ENCODE measurements at regions not wholly inside any gene's neighbourhood (a gene's known extent, or its start where the extent isn't known, plus 50 kb on each side); places are given as distances from the start of the nearest gene placed in this dataset.

DNA sequence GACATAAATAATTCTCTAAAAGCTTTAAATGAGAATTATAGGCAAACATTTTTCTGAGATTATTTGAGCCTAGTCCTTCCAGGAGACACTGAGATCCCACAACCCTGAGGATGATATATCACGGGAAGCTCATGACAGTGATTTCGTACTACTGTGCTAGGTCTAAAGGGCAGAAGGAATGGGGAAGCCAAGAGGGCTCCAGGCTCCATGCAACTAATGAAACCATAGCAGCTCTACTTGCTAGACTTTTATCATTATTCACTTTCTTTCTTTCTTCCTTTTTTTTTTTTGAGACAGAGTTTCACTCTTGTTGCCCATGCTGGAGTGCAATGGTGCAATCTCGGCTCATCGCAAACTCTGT, 57.3 kb upstream of the SGK1 start:
- peaks cover 4% of the 10 kb centered on the region for H3K9me3 Mint-ChIP-seq
- no peak for DNase-seq (ENCODE audit: low spot score)
- H3K4me3 Mint-ChIP-seq: no peak overlapping the region
- peaks cover 41% of the 10 kb centered on the region for H3K4me1 Mint-ChIP-seq (ENCODE audit: low read depth)
- H3K36me3 Mint-ChIP-seq (ENCODE audit: low read depth): no peaks in the 10 kb centered on the region
- no peaks in the 10 kb centered on the region for H3K27me3 Mint-ChIP-seq (ENCODE audit: low read depth)
- H3K27ac Mint-ChIP-seq: no peak overlapping the region

DNA sequence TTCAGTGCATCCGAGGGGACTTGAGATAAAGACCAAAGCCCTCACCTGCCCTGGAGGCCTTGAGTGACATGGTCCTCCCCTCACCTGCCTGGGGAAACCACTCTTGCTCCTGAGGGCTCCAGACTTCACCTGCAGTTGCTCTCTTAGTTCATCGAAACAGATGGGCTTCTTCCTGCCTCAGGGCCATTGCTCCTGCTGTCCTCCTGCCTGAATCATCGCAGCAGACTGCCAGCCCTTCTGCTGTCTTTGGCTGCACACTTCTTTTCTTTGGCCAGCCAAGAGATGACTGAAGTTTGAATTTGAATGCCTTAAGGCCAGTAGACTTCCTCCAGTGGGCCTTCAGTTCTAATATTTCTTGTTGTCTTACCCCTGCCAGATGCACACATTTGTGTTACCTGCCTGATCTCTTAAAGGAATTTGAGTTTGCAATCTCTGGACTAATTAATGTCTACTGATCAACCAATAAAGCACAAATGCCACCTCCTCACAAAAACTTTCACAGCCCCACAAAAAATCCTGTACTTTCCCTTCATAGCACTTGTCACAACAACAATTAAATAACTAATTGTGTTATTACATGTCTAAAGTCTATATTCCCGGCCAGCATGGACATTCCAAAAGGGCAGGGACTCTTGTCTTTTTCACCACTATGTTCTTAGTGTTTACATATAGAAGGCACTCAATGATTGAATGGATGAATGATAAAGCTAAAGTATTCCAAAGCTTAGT, 56.7 kb upstream of the SGK1 start:
- H3K9me3 Mint-ChIP-seq: peaks cover 4% of the 10 kb centered on the region
- H3K27ac Mint-ChIP-seq: no peak overlapping the region
- peaks cover 37% of the 10 kb centered on the region for H3K4me1 Mint-ChIP-seq (ENCODE audit: low read depth)
- no peak overlapping the region for H3K4me3 Mint-ChIP-seq
- H3K36me3 Mint-ChIP-seq (ENCODE audit: low read depth): no peaks in the 10 kb centered on the region
- DNase-seq (ENCODE audit: low spot score): no peak
- no peaks in the 10 kb centered on the region for H3K27me3 Mint-ChIP-seq (ENCODE audit: low read depth)

DNA sequence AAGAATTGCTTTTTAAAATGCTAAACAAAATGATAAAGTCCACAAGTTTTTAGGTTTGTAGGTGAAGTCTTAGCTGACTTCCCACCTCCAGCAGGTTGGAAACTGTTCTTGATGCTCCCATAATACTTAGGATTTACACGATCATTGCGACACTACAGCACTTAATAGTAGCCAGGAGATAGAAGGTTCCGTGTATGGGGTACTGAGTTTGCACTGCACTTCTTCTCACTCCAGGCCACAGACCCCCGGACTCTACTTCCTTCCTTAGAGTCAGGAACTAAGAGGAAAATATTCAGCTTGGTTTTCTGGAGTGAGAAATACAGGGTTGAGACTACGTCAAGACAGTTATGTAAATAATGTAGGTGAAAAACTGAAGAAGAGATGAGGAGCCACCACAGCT, 56.1 kb upstream of the SGK1 start:
- peaks cover 31% of the 10 kb centered on the region for H3K4me1 Mint-ChIP-seq (ENCODE audit: low read depth)
- H3K36me3 Mint-ChIP-seq (ENCODE audit: low read depth): no peaks in the 10 kb centered on the region
- H3K4me3 Mint-ChIP-seq: no peak overlapping the region
- no peaks in the 10 kb centered on the region for H3K27me3 Mint-ChIP-seq (ENCODE audit: low read depth)
- peaks cover 4% of the 10 kb centered on the region for H3K9me3 Mint-ChIP-seq
- no peak for DNase-seq (ENCODE audit: low spot score)
- no peak overlapping the region for H3K27ac Mint-ChIP-seq

DNA sequence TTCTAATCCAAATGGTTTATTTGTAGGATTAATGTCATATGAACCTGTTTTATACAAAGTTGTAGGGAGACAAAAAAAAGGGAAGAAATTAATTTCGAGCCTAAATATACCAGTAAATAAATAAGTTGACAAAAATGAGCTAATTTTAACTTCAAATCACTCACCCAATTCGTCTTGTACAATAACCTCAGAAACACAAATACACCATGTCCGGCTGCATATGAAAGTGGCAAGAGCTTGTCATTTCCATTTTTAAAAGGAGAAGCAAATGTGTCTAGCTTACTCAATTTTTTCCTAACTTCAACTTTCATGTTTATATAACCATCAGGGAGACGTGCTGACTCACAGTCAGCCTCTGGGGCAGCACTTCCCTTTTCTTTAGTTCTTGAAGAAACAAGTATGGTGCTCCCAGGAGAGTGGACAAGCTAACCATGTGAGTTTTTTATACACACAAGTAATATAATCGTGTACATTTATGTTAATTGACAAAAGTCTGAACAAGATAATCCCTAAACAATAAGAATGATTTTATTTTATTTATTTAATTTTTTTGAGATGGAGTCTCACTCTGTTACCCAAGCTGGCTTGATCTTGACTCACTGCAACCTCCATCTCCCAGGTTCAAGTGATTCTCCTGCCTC, 55.5 kb upstream of the SGK1 start:
- no peaks in the 10 kb centered on the region for H3K27me3 Mint-ChIP-seq (ENCODE audit: low read depth)
- peaks cover 26% of the 10 kb centered on the region for H3K4me1 Mint-ChIP-seq (ENCODE audit: low read depth)
- H3K27ac Mint-ChIP-seq: peak overlapping the region; percentile 59
- peaks cover 4% of the 10 kb centered on the region for H3K9me3 Mint-ChIP-seq
- no peaks in the 10 kb centered on the region for H3K36me3 Mint-ChIP-seq (ENCODE audit: low read depth)
- peak; percentile 21 for DNase-seq (ENCODE audit: low spot score)
- H3K4me3 Mint-ChIP-seq: no peak overlapping the region

DNA sequence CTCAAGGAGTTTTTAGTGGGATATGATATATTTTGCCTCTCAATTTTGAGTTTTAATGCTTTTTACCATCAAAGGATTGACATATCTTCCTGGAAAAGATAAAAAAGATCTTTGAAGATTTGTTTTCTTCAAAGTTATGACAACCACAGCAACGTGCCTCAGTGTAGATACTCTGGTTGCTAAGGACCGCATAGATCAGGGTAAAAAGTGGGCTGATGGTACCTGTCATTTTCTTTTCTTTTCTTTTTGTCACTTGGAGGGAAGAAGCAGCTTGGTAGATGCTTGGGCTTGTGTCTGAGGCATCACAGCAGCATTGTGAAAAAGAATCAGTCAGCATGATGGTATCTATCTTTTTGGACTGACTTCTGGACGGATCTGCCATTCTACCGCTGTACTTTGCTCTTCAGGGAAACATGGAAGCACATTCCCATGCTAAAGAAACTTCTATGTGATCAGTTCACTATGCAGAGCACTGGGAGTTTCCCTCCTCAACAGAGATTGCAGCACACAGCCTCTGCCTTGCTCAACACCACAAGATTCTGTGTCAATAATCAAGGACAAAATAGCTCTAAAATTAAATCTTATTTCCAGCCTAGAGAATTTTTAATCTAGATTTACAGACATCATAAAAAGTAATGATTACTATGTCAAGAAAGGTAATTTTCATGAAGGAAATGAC, 54.8 kb upstream of the SGK1 start:
- Mint-ChIP-seq H3K36me3 (ENCODE audit: low read depth) (no peaks in the 10 kb centered on the region), H3K27me3 (ENCODE audit: low read depth) (no peaks in the 10 kb centered on the region), H3K9me3 (peaks cover 4% of the 10 kb centered on the region), H3K4me3 (no peak overlapping the region), H3K27ac (no peak overlapping the region), H3K4me1 (ENCODE audit: low read depth) (peaks cover 26% of the 10 kb centered on the region)
- no peak for DNase-seq (ENCODE audit: low spot score)

DNA sequence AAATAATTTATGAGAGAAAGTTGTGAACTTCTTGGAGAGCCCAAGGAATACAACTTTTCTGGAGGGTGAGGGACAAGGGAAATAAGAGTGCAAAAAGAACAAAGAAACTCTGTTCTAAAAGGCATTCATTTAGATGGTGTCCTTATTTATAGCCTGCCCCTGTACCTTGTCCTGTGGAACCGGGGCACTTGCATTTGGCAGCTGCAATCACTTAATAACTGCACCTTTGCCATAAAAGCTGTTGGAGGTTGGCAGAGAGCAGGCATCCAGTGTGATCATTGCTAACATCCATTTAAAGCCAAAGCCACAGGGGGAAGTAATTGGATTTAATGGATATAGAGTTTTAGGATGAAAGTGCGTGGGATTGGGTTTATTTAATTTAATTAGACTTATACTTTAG, 50.8 kb upstream of the SGK1 start:
- H3K4me3 Mint-ChIP-seq: no peak overlapping the region
- no peak overlapping the region for H3K27ac Mint-ChIP-seq
- peaks cover 12% of the 10 kb centered on the region for H3K4me1 Mint-ChIP-seq (ENCODE audit: low read depth)
- H3K27me3 Mint-ChIP-seq (ENCODE audit: low read depth): no peaks in the 10 kb centered on the region
- H3K9me3 Mint-ChIP-seq: no peaks in the 10 kb centered on the region
- no peaks in the 10 kb centered on the region for H3K36me3 Mint-ChIP-seq (ENCODE audit: low read depth)
- DNase-seq (ENCODE audit: low spot score): no peak
